ENCODE measurements at regions not wholly inside any gene's neighbourhood (a gene's known extent, or its start where the extent isn't known, plus 50 kb on each side); places are given as distances from the start of the nearest gene placed in this dataset.

DNA sequence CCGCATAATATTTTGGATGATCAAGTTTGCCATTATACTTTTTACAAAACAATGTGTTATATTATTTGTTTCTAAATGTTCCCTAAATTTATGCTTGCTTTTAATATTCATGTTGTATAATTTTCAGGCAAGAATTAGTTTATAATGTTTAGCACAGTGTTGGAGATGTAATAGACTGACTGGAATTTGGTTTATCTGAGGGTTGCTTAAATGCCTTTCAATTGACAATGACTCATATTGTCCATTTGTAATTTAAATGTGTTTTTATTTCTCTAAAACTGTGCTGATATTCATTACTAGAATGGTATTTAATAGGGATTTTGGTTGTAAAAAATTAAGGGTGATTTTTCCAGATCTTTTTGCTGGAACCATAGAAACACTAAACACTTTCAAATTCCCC, 788.4 kb downstream of the SLC6A15 start:
- TF ChIP-seq CTCF (tag by site-specific recombination; IDR thresholded peaks at IDR 0.05) (no peak), YY1 (tag by site-specific recombination; IDR thresholded peaks at IDR 0.05) (no peak)
- TF ChIP-seq, protein P1, sequence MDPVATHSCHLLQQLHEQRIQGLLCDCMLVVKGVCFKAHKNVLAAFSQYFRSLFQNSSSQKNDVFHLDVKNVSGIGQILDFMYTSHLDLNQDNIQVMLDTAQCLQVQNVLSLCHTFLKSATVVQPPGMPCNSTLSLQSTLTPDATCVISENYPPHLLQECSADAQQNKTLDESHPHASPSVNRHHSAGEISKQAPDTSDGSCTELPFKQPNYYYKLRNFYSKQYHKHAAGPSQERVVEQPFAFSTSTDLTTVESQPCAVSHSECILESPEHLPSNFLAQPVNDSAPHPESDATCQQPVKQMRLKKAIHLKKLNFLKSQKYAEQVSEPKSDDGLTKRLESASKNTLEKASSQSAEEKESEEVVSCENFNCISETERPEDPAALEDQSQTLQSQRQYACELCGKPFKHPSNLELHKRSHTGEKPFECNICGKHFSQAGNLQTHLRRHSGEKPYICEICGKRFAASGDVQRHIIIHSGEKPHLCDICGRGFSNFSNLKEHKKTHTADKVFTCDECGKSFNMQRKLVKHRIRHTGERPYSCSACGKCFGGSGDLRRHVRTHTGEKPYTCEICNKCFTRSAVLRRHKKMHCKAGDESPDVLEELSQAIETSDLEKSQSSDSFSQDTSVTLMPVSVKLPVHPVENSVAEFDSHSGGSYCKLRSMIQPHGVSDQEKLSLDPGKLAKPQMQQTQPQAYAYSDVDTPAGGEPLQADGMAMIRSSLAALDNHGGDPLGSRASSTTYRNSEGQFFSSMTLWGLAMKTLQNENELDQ (tag by site-specific recombination; IDR thresholded peaks at IDR 0.05; ENCODE audit: low read depth) = no peak
